ENCODE measurements at regions not wholly inside any gene's neighbourhood (a gene's known extent, or its start where the extent isn't known, plus 50 kb on each side); places are given as distances from the start of the nearest gene placed in this dataset.

GRCh38 chr12:108066583-108067577 is 62.2 kb upstream of the WSCD2 start:
- no peak for DNase-seq (ENCODE audit: low read depth in 4 of 4, low spot score in 3 of 4)

DNA sequence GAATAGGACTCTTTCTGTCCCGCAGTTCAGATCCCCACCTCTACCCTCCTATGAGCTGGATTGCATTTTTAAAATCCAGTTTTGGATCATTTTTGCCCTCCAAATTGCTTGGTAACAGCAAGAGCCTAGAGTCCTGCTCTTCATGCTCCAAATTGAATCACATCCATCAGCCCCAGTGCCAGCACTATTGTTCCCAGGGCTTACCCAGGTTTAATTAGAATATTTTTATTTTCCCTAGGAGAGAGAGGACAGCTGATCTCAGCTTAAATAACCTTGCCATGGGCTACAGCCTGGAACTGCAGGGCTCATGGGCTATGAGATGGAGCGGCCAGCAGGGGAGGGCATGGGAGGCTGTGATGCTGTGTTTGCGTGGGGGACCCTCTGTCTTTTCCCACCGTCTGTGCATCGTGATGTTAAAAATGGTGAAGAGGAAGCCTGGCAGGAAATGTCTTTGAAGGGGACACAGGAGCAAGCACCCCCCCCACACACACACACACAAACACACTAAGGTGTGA is 59.4 kb upstream of the WSCD2 start:
- no peak for DNase-seq (ENCODE audit: low read depth in 4 of 4, low spot score in 3 of 4)

DNA sequence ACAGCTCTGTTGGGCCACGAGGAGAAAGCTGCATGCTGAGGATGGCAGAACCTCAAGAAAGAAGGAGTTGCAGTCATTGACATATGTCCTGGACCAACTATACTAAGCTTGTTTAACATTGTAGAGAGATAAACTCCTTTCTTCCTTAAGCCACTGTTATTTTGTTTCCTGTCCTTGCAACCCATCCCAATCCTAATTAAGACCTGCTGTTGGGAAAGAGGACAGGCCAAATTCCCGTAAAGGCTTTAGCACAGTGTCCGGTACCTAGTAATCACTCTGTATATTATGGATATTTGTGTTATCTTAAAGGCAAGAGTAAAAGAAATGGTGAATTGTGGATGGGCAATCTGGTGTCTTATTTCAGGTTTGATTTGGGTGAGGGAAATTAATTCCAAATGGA is 53.5 kb upstream of the WSCD2 start:
- no peak for DNase-seq (ENCODE audit: low read depth in 4 of 4, low spot score in 3 of 4)

GRCh38 chr12:108076556-108076955 is 52.5 kb upstream of the WSCD2 start:
- DNase-seq (ENCODE audit: low read depth in 4 of 4, low spot score in 3 of 4), result no peak

- no peak for DNase-seq (ENCODE audit: low read depth in 4 of 4, low spot score in 3 of 4)
Measured at GRCh38 chr12:108078428-108078827, 50.7 kb upstream of the WSCD2 start.
